Glutamatergic neuron (in vitro differentiated cells): ENCODE measurements at regions not wholly inside any gene's neighbourhood (a gene's known extent, or its start where the extent isn't known, plus 50 kb on each side); places are given as distances from the start of the nearest gene placed in this dataset.

Source experiments
- DNase-seq: peaks from one replicate; pipeline ENCODE4 v3.0.0; 2022
- H3K27ac Mint-ChIP-seq: one replicate; pipeline ENCODE4 v1.8.0; 2020; ENCODE audit warnings: mild to moderate bottlenecking, mixed read lengths, inconsistent platforms; ENCODE audit not compliant: unreplicated experiment
- H3K27me3 Mint-ChIP-seq: one replicate; pipeline ENCODE4 v1.8.0; 2020; ENCODE audit warnings: mild to moderate bottlenecking, moderate library complexity, mixed read lengths, inconsistent platforms; ENCODE audit not compliant: unreplicated experiment
- H3K36me3 Mint-ChIP-seq: one replicate; pipeline ENCODE4 v1.8.0; 2020; ENCODE audit warnings: mild to moderate bottlenecking, mixed read lengths, inconsistent platforms; ENCODE audit not compliant: unreplicated experiment
- H3K4me1 Mint-ChIP-seq: one replicate; pipeline ENCODE4 v1.8.0; 2020; ENCODE audit warnings: mild to moderate bottlenecking, low read depth, mixed read lengths, inconsistent platforms; ENCODE audit not compliant: unreplicated experiment
- H3K4me3 Mint-ChIP-seq: one replicate; pipeline ENCODE4 v1.8.0; 2020; ENCODE audit warnings: mild to moderate bottlenecking, mixed read lengths, inconsistent platforms; ENCODE audit not compliant: unreplicated experiment
- H3K9me3 Mint-ChIP-seq: one replicate; pipeline ENCODE4 v1.8.0; 2020; ENCODE audit warnings: mild to moderate bottlenecking, moderate library complexity, mixed read lengths, inconsistent platforms; ENCODE audit not compliant: unreplicated experiment
- TF ChIP-seq, protein P1 (sequence below): fragments of 200-600 bp; sonication (generic); IDR thresholded peaks from one replicate; pipeline ENCODE4 v1.5.0; 2021; ENCODE audit not compliant: partially characterized antibody, unreplicated experiment

DNA sequence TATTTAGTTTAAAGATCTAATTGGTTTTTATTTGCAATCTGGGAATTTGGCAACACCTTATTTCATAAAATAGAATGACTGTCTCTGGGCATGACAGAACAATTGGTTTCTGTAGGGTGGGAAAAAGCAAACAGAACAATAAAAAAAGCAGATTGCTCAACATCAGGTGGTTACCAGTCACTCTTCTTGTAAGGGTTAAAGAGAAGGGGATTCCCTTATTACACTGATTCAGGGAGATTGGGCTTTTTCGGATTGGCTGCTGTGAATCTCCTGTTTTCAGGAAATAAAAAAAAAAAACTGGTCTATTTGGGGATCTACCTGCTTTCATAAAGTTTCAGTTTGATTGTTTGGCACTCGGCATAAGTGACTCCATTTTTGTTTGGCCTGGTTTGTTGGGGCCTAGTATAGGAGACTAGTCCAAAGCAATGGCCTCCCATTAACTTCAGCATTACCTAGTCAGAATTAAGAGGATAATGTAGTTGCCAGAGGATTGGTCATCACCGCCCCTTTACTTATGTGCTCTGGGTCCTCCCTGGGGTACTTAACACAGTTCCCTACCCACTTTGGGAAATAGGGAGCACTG is 380.5 kb downstream of the IDS start:
- TF ChIP-seq, protein P1, sequence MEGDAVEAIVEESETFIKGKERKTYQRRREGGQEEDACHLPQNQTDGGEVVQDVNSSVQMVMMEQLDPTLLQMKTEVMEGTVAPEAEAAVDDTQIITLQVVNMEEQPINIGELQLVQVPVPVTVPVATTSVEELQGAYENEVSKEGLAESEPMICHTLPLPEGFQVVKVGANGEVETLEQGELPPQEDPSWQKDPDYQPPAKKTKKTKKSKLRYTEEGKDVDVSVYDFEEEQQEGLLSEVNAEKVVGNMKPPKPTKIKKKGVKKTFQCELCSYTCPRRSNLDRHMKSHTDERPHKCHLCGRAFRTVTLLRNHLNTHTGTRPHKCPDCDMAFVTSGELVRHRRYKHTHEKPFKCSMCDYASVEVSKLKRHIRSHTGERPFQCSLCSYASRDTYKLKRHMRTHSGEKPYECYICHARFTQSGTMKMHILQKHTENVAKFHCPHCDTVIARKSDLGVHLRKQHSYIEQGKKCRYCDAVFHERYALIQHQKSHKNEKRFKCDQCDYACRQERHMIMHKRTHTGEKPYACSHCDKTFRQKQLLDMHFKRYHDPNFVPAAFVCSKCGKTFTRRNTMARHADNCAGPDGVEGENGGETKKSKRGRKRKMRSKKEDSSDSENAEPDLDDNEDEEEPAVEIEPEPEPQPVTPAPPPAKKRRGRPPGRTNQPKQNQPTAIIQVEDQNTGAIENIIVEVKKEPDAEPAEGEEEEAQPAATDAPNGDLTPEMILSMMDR: no peak
- Mint-ChIP-seq H3K27ac (no peak overlapping the region), H3K9me3 (no peaks in the 10 kb centered on the region), H3K36me3 (no peaks in the 10 kb centered on the region), H3K4me1 (no peaks in the 10 kb centered on the region), H3K4me3 (no peak overlapping the region), H3K27me3 (no peaks in the 10 kb centered on the region)
- no peak for DNase-seq

DNA sequence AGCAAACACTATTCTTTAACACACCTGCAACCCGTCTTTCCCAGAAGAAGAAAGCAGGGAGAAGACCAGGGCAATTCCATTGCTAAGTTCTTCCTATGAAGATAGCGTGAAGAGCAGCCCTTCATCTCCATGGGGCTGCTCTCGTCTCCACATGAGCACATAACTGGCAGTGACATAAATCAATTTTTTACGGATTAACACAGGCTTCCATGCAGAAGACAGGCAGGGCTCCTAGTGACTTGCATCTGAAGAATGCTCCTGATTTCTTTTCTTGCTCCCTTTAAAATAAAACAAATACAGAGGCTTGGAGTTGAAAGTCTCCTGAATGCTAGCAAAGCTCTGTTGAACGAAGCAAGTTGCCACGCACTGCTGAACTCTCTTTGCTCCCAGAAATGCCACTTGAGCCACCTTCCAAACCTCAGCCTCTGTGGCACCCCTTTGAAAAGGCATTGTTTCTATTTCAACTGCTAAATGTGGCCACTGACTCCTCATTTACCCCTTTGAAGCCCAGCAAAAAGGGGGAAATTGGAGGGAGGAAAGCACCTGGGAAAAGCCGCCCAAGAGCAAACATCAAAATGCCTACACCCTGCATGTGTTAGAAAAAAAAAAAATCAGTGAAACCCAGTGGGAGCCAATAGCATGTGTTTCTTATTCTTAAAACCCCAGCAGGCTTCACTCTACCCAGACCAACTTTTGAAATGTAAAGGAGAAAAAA is 383.7 kb downstream of the IDS start:
- H3K4me3 Mint-ChIP-seq: no peak overlapping the region
- no peaks in the 10 kb centered on the region for H3K9me3 Mint-ChIP-seq
- H3K27ac Mint-ChIP-seq: no peak overlapping the region
- H3K4me1 Mint-ChIP-seq: no peaks in the 10 kb centered on the region
- no peaks in the 10 kb centered on the region for H3K27me3 Mint-ChIP-seq
- no peaks in the 10 kb centered on the region for H3K36me3 Mint-ChIP-seq
- DNase-seq: no peak
- TF ChIP-seq, protein P1: no peak

DNA sequence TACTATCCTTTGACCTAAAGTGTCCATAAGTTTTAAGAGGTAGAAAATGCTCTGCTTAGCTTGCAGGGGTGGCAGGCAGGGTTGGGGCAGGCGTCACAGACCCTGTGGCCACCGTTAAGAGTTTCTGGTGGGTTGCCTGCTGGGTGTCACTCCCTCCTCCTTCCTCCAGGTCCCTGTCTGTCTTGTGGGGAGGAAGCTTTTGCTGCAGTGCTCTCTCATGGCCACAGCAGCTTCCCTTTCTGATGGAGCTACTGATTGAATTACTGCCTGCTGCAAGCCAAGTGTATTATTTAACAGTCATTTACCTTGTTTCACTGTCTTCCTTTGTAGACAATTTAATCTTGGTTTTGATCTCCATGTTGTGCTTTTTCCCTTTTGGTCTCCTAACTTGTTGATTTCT is 384.6 kb downstream of the IDS start:
- Mint-ChIP-seq H3K4me1 (no peaks in the 10 kb centered on the region), H3K36me3 (no peaks in the 10 kb centered on the region), H3K9me3 (no peaks in the 10 kb centered on the region), H3K4me3 (no peak overlapping the region), H3K27me3 (no peaks in the 10 kb centered on the region), H3K27ac (no peak overlapping the region)
- DNase-seq: no peak
- TF ChIP-seq, protein P1: no peak

DNA sequence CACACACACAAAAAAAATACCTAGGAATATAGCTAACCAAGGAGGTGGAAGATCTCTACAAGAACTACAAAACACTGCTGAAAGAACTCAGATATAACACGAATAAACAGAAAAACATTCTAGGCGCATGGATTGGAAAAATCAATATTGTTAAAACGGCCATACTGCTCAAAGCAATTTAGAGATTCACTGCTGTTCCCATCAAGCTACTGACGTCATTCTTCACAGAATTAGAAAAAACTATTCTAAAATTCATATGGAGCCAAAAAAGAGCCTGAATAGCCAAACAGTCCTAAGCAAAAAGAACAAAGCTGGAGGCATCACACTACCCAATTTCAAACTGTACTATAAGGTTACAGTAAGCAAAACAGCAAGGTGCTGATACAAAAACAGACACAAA is 390.2 kb downstream of the IDS start:
- TF ChIP-seq, protein P1: no peak
- no peak for DNase-seq
- H3K36me3 Mint-ChIP-seq: no peaks in the 10 kb centered on the region
- no peaks in the 10 kb centered on the region for H3K4me1 Mint-ChIP-seq
- H3K27ac Mint-ChIP-seq: no peak overlapping the region
- no peak overlapping the region for H3K4me3 Mint-ChIP-seq
- no peaks in the 10 kb centered on the region for H3K27me3 Mint-ChIP-seq
- peaks cover 1% of the 10 kb centered on the region for H3K9me3 Mint-ChIP-seq

DNA sequence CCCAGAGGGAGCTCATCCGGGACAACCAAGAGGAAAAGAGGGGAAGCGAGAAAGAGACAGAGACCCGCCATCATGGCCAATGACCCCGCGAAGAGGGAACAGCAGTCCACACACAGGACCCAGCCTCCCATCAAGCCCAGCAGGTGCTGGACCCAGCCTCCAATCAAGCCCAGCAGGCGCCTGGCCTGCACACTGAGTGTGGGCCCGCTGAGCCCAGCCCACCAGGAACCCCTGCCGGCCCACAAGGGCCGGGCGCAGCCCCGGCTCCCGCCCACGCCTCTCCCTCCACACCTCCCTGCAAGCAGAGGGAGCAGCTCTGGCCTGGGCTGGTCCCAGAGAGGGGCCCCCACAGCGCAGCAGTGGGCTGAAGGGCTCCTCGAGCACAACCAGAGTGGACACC is 391.1 kb downstream of the IDS start:
- H3K36me3 Mint-ChIP-seq: no peaks in the 10 kb centered on the region
- TF ChIP-seq, protein P1: no peak
- H3K27ac Mint-ChIP-seq: no peak overlapping the region
- no peaks in the 10 kb centered on the region for H3K27me3 Mint-ChIP-seq
- no peaks in the 10 kb centered on the region for H3K4me1 Mint-ChIP-seq
- no peak overlapping the region for H3K4me3 Mint-ChIP-seq
- H3K9me3 Mint-ChIP-seq: peaks cover 1% of the 10 kb centered on the region
- no peak for DNase-seq
